GM20000 (cell line): ENCODE measurements at regions not wholly inside any gene's neighbourhood (a gene's known extent, or its start where the extent isn't known, plus 50 kb on each side); places are given as distances from the start of the nearest gene placed in this dataset.
"Not testable (repeated sequence)": the region's sequence is repeated elsewhere in the genome, so short reads cannot be mapped to it uniquely, and the experiment has no call there.

Source experiments
- DNase-seq: peaks from one replicate; pipeline ENCODE4 v3.0.0; 2012; ENCODE audit warnings: low spot score
- TF ChIP-seq, protein P1 (sequence below): IDR thresholded peaks from 2 replicates; pipeline ENCODE4 v1.5.1; 2012; ENCODE audit warnings: mild to moderate bottlenecking, control low read depth; ENCODE audit errors: extremely low read depth, missing control alignments

DNA sequence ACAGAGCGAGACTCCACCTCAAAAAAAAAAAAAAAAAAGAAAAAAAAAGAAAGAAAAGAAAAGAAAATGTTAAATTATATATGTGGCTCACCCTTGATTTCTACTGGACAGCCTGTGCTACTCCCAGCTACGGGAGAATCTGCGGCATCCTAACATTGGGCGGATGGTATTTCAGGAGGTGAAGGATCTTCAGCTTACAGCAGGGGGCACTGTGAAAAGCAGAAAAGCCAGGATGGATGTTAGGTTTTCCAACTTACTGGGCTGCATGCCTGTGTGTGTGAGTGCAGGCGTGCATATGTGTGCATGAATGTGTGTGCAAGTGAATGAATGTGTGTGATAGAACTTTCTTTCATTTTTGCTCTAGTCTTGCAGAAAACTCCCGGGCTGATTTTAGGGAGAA lies 1066.5 kb downstream of the TYW1 start:
- no peak for DNase-seq
- TF ChIP-seq, protein P1, sequence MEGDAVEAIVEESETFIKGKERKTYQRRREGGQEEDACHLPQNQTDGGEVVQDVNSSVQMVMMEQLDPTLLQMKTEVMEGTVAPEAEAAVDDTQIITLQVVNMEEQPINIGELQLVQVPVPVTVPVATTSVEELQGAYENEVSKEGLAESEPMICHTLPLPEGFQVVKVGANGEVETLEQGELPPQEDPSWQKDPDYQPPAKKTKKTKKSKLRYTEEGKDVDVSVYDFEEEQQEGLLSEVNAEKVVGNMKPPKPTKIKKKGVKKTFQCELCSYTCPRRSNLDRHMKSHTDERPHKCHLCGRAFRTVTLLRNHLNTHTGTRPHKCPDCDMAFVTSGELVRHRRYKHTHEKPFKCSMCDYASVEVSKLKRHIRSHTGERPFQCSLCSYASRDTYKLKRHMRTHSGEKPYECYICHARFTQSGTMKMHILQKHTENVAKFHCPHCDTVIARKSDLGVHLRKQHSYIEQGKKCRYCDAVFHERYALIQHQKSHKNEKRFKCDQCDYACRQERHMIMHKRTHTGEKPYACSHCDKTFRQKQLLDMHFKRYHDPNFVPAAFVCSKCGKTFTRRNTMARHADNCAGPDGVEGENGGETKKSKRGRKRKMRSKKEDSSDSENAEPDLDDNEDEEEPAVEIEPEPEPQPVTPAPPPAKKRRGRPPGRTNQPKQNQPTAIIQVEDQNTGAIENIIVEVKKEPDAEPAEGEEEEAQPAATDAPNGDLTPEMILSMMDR: no peak

DNA sequence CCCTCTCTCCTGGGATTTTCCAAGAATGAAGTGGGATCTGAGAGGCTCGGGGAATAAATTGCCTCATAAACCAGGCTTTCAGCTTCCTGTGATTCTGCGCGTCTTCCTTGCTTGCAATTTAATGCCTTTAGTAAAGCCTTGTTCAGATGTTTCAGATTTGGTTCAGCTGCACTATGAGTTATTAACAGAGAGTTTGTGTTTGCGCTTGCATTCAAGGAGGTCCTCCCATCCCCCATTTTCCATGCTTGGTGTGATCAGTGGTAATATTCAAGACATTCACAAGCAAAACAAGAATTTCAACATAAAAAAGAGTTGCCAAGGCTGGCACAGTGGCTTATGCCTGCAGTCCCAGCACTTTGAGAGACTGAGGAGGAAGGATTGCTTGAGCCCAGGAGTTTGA lies 1068.9 kb downstream of the TYW1 start:
- no peak for DNase-seq
- TF ChIP-seq, protein P1: no peak

DNA sequence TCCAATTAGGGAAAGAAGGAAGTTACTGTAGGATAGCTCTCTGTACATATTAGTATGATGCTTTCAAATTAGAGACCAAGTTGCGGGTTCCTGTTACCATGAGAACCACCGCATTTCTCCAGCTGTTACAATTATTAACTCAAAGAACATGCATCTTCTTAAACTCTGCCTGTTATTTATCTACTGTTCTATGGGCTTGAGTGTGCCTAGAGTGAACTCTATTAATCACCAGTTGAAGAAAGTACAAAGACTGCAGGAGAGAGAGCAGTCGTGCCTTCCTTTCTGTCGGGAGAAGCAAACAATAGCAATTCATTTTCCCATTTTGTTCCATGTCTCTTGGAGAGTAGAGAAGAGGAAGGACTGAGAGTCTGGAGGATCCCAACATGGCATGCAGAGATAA lies 1071.2 kb downstream of the TYW1 start:
- no peak for DNase-seq
- TF ChIP-seq, protein P1: no peak

DNA sequence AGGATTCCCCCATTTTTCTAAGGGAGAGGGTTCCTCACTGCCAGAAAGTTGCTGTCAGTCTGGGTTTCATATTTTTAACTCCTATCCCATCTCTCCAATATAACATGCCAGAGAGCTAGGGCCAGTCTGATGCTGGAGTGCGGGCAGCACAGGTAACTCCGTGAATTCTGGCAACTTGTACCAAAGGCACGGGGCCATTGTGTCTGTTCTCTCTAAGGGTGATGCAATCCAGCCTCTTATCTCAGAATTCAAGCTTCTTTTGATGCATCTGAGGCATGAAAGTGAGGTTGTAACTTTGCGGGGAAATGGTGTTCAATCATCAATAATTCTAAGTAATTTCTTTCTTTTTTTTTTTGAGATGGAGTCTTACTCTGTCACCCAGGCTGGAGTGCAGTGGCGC lies 1074.4 kb downstream of the TYW1 start:
- DNase-seq: no peak
- TF ChIP-seq, protein P1: no peak

DNA sequence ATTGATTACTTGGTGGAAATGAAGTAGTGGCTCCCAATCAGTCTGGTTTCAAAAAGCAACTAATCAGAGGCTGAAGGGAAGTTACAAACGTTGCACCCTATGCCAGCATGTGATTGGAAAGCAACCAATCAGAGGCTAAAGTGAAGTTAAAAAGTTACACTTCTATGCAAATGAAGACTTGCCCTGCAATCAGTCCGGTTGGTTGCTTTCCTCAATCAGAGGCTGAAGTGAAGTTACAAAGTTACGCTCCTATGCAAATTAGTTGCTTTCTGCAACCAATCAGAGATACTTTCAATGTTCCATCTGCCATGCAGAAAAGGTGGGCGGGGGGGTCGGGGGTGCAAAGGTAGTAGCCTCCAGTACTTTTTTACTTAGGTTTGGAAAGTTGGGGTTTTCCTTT lies 1077.1 kb downstream of the TYW1 start:
- no peak for DNase-seq
- TF ChIP-seq, protein P1: no peak

DNA sequence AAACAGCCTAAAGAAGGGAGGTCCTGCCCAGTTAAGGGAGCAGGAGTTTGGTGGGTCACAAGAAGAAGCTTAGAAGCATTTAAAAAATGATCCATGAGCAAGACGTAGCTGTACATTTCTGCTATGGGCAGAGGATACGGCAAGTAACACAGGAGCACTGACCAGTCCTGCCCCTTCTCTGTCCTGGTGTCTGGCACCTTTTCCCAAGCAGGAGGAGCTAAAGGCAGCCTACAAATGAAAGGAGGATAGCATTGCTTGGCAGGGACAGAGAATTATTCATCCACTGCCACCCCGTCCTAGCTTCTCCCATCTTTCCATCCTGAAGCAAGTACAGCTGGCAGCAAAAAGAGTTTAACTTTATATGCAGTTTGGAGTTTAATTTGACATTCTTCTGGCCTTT lies 1077.6 kb downstream of the TYW1 start:
- DNase-seq: no peak
- TF ChIP-seq, protein P1: no peak

DNA sequence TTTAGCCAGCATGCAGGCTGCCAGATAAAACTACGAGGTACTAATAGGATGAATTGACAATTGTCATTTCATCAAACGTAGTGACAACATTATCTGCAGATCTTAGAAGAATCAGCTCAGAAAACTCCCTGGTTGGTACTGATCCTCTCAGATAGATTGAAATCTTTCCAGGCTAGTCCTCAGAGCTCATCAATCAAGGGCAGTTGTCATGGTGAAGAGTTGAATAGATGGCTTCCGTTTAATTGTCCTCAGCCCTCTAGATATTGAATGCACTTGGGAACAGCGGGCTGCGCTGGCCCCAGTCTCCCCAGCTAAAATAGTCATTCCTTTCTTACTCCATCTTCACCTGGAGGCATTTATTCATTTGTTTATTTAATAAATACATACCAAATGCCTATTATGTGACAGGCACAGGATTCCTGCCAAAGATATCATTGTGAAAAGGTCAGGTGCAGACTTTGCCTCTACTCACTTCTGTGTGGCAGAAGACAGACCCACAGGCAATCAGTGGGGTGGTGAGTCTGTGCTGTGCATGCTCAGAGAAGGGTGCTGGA lies 1081.6 kb downstream of the TYW1 start:
- TF ChIP-seq, protein P1: no peak
- DNase-seq: no peak

DNA sequence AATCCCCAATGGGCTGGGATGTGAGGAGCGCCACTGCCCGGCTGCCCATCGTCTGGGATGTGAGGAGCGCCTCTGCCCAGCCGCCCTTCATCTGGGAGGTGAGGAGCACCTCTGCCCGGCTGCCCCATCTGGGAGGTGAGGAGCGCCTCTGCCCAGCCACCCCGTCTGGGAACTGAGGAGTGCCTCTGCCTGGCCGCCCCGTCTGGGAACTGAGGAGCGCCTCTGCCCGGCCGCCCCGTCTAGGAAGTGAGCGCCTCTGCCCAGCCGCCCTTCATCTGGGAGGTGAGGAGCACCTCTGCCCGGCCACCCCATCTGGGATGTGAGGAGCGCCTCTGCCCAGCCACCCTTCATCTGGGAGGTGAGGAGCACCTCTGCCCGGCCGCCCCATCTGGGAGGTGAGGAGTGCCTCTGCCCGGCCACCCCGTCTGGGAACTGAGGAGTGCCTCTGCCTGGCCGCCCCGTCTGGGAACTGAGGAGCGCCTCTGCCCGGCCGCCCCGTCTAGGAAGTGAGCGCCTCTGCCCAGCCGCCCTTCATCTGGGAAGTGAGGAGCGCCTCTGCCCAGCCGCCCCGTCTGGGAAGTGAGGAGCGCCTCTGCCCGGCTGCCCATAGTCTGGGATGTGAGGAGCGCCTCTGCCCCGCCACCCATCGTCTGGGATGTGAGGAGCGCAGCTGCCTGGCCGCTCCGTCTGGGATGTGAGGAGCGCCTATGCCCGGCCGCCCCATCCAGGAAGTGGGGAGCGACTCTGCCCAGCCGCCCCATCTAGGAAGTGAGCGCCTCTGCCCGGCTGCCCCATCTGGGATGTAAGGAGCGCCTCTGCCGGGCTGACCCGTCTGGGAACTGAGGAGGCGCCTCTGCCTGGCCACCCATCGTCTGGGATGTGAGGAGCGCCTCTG lies 1085.7 kb downstream of the TYW1 start:
- DNase-seq: not testable (repeated sequence)

DNA sequence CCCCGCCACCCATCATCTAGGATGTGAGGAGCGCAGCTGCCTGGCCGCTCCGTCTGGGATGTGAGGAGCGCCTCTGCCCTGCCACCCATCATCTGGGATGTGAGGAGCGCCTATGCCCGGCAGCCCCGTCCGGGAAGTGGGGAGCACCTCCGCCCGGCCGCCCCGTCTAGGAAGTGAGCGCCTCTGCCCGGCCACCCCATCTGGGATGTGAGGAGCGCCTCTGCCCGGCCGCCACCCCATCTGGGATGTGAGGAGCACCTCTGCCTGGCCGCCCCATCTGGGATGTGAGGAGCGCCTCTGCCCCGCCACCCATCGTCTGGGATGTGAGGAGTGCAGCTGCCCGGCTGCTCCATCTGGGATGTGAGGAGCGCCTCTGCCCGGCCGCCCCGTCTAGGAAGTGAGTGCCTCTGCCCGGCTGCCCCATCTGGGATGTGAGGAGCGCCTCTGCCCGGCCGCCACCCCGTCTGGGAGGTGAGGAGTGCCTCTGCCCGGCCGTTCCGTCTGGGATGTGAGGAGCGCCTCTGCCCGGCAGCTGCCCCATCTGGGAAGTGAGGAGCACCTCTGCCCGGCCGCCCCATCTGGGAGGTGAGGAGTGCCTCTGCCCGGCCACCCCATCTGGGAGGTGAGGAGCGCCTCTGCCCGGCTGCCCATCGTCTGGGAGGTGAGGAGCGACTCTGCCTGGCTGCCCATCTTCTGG lies 1086.5 kb downstream of the TYW1 start:
- not testable (repeated sequence) for DNase-seq
